ENCODE measurements at regions not wholly inside any gene's neighbourhood (a gene's known extent, or its start where the extent isn't known, plus 50 kb on each side); places are given as distances from the start of the nearest gene placed in this dataset.
"Not testable (repeated sequence)": the region's sequence is repeated elsewhere in the genome, so short reads cannot be mapped to it uniquely, and the experiment has no call there.

GRCh38 chr14:89564989-89565388 is 148.0 kb upstream of the FOXN3 start:
- no peak for DNase-seq

DNA sequence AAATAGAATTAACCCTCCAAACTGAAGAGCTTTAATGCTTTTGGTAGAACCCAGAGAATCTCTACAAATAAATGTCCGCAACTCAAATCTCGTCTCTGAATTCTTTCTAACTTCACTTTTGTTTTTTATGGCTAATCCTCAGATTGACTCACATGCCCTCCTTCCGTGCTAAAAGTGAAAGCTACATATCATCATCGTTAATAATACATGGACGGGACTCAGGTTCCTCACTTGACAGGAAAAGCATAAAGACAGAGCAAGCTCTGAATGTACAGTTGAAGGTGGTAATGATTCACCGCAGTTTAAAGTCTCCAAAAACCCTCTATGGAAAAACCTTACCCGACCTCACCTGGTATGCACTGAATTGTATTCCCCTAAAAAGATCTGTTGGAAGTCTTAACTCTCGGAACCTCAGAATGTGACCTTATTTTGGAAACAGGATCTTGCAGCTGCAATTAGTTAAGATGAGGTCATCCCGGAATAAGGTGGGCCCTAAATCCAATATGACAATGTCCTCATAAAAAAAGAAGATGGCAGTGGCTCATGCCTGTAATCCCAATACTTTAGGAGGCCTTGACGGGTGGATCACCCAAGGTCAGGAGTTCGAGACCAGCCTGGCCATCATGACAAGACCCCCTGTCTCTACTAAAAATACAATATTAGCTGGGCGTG is 147.4 kb upstream of the FOXN3 start:
- no peak for DNase-seq

DNA sequence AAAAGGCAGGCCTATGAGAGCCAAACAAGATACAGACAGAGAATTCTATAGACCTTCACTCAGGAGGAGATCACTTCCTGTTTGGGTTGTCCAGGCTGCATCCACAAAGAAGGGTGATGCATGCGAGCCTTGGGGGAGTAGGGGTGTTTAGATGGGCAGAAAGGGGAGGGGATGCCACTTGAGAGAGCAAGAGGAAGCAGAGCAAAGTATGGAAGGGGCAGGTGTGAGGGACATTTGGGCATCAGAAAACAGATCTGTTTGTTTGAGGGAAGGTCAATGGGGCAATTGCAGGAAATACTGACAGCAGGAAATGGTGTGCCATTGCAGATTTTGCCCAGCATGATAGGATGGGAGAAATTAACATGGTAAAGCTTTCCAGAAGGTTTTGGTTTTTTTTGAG is 146.4 kb upstream of the FOXN3 start:
- no peak for DNase-seq

- DNase-seq = no peak
Measured at GRCh38 chr14:89551955-89552354, 134.9 kb upstream of the FOXN3 start.

DNA sequence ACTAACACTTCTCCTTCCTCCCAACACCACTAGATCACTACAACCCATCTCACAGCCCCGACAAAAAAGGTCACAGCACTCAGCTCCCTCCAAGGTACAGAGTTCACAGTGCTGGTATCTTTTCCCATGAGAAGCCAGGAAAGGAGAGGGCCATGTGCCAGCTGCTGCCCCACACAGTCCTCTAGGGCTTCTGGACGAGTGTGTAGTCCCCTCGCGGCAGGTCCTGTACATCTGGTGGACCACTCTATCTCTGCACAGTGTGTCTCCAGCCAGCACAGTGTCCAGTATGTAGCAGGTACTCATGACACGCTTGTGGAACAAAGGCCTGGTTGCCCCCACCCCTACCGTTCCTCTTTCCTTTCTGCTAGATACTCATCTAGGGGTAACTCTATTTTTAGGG is 134.4 kb upstream of the FOXN3 start:
- no peak for DNase-seq

- DNase-seq = no peak
Measured at GRCh38 chr14:89550821-89551220, 133.8 kb upstream of the FOXN3 start.

DNA sequence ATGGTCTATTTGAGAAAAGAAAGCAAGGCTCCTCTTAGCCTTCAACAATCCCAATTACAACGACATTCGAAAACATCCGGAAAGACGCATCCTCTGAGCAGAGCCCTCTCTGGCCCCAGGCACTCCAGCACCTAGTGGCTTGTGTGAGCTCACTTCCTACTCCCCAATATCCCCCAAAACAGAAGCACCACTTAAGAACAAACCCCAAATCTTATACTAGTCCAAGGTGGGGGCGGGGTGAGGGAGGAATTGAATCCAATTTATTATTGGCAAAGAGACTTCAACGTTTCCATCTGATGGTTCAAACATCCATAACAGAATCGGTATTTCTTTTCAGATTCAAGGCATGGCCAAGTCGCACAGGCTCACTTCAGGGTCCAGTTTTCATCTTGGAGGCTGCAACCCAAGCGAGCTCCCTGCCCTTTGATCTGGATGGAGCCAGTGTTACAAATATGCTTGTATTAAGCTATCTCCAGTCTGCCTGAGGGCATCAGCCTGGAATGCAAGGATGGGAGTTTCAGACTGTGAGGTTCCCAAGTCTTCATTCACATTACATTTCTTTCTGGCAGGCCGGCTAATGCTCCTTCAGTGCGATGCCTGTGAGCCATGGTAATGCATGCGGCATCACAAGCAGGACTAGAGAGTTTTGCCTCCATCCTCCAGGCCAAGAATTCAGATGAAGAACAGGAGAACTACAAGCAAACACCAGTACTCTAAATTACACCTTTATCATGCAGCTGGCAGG is 132.5 kb upstream of the FOXN3 start:
- no peak for DNase-seq

DNA sequence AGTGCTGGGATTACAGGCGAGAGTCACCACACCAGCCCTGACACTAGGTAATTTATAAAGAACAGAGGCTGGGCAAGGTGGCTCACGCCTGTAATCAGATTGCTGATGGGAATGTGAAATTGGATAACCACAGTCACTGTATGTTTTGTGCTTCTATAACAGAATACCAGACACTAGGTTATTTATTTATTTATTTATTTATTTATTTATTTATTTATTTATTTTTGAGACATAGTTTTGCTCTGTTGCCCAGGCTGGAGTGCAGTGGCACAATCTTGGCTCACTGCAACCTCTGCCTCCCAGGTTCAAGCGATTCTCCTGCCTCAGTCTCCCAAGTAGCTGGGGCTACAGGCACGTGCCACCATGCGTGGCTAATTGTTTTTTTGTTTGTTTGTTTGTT is 130.0 kb upstream of the FOXN3 start:
- DNase-seq = not testable (repeated sequence)

DNA sequence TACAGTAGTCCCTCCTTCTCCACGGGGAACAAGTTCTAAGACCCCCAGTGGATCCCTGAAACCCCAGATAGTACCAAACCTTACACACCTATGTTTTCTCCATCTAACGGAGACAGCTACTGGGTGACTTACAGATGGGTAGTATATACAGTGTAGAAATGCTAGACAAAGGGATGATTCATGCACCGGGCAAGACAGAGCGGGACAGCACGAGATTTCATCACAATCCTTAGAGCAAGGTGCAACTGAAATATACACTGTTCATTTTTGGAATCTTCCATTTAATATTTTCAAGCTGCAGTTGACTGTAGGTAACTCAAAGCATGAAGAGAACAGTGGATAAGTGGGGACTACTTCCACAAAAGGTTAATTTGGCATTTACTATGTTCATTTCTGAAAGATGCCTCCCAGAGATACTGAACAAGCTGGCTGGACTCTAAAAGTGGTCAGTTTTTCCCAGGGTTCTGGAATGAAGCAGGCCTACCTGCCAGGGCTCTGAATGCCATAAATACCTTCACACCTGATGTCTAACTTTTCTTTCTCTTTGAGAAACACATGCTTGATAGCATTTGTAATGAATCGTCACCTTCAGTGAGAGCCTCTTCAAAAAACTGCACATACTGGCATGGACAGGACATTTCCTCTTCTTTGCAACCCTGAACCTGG is 127.7 kb upstream of the FOXN3 start:
- no peak for DNase-seq

- DNase-seq = peak; percentile 58
Measured at GRCh38 chr14:89543425-89543790, 126.4 kb upstream of the FOXN3 start.

- DNase-seq = no peak
Measured at GRCh38 chr14:89542786-89543424, 125.9 kb upstream of the FOXN3 start.

DNA sequence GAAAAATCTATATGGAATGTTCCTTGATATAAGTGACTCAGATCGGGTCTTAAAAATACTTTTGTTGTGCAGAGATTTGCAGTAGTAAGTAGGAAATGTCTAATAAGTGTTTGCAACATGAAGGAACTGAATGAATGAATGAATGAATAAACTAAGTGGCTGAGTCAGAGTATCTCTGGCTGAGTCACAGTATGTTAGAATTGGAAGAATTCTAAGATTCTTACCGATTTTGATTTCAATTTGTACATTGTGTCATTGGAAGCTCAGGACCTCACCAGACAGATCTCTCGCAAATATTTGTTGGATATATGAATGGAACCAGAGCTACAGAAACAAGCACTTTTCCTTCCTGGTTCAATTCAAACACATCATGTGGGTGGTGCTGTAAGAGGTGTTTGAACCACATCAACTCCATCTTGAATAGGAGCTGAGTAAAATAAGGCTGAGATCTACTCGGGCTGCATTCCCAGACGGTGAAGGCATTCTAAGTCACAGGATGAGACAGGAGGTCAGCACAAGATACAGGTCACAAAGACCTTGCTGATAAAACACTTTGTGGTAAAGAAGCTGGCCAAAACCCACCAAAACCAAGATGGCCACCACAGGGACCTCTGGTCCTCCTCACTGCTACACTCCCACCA is 123.9 kb upstream of the FOXN3 start:
- DNase-seq = no peak

DNA sequence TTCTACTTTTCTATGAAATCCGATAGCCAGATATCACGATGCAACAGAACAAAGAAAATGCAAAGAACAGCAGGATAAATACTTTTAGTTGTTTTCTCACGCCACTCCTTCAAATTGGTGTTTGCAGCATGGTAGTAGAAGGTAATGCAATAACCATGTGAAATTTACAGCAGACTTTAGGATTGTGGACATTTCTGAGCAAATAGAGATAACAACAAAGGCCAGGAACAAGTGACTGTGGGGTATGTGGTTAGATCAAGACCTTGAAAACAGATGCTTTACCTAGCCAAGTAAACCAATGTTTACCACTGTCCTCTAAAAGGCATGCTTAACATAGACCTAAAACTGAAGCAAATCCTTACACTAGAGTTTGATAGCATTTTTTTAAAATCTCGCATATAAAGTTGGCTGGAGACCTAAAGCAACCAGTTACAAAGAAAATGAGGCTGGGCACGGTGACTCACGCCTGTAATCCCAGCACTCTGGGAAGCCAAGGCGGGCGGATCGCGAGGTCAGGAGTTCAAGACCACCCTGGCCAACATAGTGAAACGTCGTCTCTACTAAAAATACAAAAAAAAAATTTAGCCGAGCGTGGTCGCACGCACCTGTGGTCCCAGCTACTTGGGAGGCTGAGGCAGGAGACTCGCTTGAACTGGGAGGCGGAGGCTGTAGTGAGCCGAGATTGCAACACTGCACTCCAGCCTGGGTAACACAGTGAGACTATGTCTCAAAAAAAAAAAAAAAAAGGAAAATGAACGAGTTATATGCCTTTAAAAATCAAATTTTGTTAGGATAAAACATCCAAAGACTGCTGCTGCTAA is 123.2 kb upstream of the FOXN3 start:
- DNase-seq = no peak

DNA sequence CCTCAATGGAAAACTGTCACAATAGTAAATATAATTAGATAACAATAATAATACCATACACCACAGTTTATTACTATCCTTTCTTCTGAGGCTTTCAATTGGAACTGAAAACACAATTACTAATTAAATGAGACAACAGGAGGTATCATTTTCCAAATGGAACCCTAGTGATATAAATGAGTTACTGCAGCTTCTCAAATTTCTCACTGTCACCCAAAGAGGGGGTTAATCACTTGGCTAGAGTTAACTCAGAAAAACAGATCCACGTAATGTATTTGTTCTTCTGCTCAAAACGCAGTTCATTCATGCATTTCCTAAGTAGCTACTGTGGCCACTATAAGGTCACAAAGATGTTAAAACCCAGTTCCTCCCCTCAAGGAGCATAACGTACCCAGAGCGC is 120.9 kb upstream of the FOXN3 start:
- no peak for DNase-seq

GRCh38 chr14:89534902-89535685 is 118.1 kb upstream of the FOXN3 start:
- DNase-seq = no peak

GRCh38 chr14:89533766-89534165 is 116.7 kb upstream of the FOXN3 start:
- DNase-seq = no peak

DNA sequence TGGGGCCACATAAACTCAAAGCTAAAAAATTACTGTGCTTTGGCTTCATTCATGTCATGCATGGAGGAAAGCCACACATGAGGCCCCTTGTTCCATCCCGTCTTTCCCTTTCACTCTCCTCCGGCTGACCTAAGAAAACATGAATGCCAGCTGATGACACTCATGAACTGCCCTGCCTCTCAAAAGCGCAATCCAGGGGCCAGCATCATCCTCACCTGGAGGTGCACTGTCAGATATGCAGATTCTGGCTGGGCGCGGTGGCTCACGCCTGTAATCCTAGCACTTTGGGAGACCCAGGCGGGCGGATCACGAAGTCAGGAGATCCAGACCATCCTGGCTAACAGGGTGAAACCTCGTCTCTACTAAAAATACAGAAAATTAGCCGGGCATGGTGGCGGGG is 116.1 kb upstream of the FOXN3 start:
- DNase-seq = no peak

- no peak for DNase-seq
Measured at GRCh38 chr14:89531661-89532335, 114.8 kb upstream of the FOXN3 start.

DNA sequence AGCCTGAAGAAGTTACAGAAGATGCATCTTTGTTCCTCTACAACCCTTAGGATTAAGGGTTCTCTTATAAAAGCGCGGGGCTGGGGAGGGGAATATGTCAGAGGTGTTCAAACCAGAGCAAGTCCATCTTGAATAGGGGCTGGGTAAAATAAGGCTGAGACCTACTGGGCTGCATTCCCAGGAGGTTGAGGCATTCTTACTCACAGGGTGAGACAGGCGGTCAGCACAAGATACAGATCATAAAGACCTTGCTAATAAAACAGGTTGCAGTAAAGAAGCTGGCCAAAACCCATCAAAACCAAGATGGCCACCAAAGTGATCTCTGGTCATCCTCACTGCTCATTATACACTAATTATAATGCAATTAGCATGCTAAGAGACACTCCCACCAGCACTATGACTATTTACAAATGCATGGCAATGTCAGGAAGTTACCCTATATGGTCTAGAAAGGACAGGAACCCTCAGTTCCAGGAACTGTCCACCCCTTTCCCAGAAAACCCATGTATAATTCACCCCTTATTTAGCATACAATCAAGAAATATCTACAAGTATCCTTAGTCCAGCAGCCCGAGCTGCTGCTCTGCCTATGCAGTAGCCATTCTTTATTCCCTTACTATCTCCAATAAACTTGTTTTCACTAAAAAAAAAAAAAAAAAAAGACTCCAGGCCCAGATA is 108.1 kb upstream of the FOXN3 start:
- no peak for DNase-seq

- DNase-seq = no peak
Measured at GRCh38 chr14:89524412-89524811, 107.4 kb upstream of the FOXN3 start.

Data from right forelimb (tissue), 1 donor.